PC-3 (cell line): ENCODE measurements at regions not wholly inside any gene's neighbourhood (a gene's known extent, or its start where the extent isn't known, plus 50 kb on each side); places are given as distances from the start of the nearest gene placed in this dataset.

Experiments
- ATAC-seq: fragments of 200-7000 bp; cut with Tn5 transposase; 2 replicates; pipeline ENCODE4 v1.9.1; 2020; ENCODE audit warnings: mild to moderate bottlenecking, moderate library complexity
- BruUV-seq: library from RNA; stranded (reverse); fragments of 400-500 nt; replicated peaks from 2 replicates; lab custom pipeline; 2021; lab: Mats Ljungman, UMichigan
- CTCF ChIA-PET: fragments of 300-600 bp; sonication (Branson Sonifier 250); formaldehyde crosslinking; loops from one replicate; lab custom pipeline; 2022; ENCODE audit warnings: antibody characterized with exemption; lab: Charles Lee
- POLR2A ChIA-PET: fragments of 300-600 bp; sonication (Branson Sonifier 250); formaldehyde crosslinking; loops from one replicate; lab custom pipeline; 2022; ENCODE audit warnings: antibody characterized with exemption; ENCODE audit not compliant: unreplicated experiment; lab: Charles Lee
- DNase-seq: peaks from one replicate; pipeline ENCODE4 v3.0.0-alpha.2; 2015
- H2AFZ ChIP-seq: fragments of 300-600 bp; sonication (generic); 2 replicates; pipeline ENCODE4 v1.6.0; 2016; ENCODE audit warnings: antibody characterized with exemption, low read length
- H3F3A ChIP-seq: fragments of 300-600 bp; sonication (generic); one replicate; pipeline ENCODE4 v1.6.0; 2017; ENCODE audit warnings: antibody characterized with exemption, low read length, control low read depth, mild to moderate bottlenecking; ENCODE audit not compliant: unreplicated experiment
- H3K27ac ChIP-seq: fragments of 300-600 bp; sonication (generic); 2 replicates; pipeline ENCODE4 v1.5.1; 2016; ENCODE audit warnings: mild to moderate bottlenecking, low read length
- H3K27me3 ChIP-seq: fragments of 300-600 bp; sonication (generic); 2 replicates; pipeline ENCODE4 v1.6.1; 2016; ENCODE audit warnings: low read length, mixed read lengths
- H3K36me3 ChIP-seq: fragments of 300-600 bp; sonication (generic); 2 replicates; pipeline ENCODE4 v1.6.1; 2016; ENCODE audit warnings: low read depth, mixed run types, low read length, mixed read lengths
- H3K4me1 ChIP-seq: fragments of 300-600 bp; sonication (generic); 2 replicates; pipeline ENCODE4 v1.5.1; 2016; ENCODE audit warnings: low read length; ENCODE audit not compliant: insufficient read depth
- H3K4me2 ChIP-seq: fragments of 300-600 bp; sonication (generic); 2 replicates; pipeline ENCODE4 v1.6.0; 2016; ENCODE audit warnings: low read length
- H3K4me3 ChIP-seq: fragments of 300-600 bp; sonication (generic); 2 replicates; pipeline ENCODE4 v1.5.1; 2016; ENCODE audit warnings: mild to moderate bottlenecking, low read length, mixed read lengths
- H3K79me2 ChIP-seq: fragments of 300-600 bp; sonication (generic); 2 replicates; pipeline ENCODE4 v1.6.1; 2017; ENCODE audit warnings: low read length, mixed read lengths
- H3K9ac ChIP-seq: fragments of 300-600 bp; sonication (generic); 2 replicates; pipeline ENCODE4 v1.6.0; 2016; ENCODE audit warnings: mild to moderate bottlenecking, low read length
- H3K9me2 ChIP-seq: fragments of 300-600 bp; sonication (generic); replicated peaks from 2 replicates; pipeline ENCODE4 v1.6.1; 2016; ENCODE audit warnings: mixed run types, low read length, mixed read lengths
- H3K9me3 ChIP-seq: fragments of 300-600 bp; sonication (generic); 2 replicates; pipeline ENCODE4 v1.6.1; 2016; ENCODE audit warnings: low read length, mixed read lengths
- H4K20me1 ChIP-seq: fragments of 300-600 bp; sonication (generic); 2 replicates; pipeline ENCODE4 v1.6.1; 2016; ENCODE audit warnings: low read length, mixed read lengths
- EZH2 ChIP-seq: fragments of 300-600 bp; sonication (generic); IDR thresholded peaks from one replicate; pipeline ENCODE4 v1.6.1; 2017; ENCODE audit warnings: antibody characterized with exemption, mild to moderate bottlenecking, low read length; ENCODE audit not compliant: unreplicated experiment
- EZH2phosphoT487 ChIP-seq: fragments of 300-600 bp; sonication (generic); IDR thresholded peaks from 2 replicates; pipeline ENCODE4 v1.6.1; 2018; ENCODE audit warnings: mild to moderate bottlenecking, antibody characterized with exemption, low read length, borderline replicate concordance
- intact Hi-C: fragments of 100-400 bp; cut with micrococcal nuclease; formaldehyde crosslinking; loops from 2 replicates; pipeline ENCODE4 v1.9.0; 2023
- TF ChIP-seq, protein P1 (sequence below): fragments of 300-600 bp; sonication (generic); conservative IDR thresholded peaks from 2 replicates; pipeline ENCODE4 v1.5.1; 2017; ENCODE audit warnings: antibody characterized with exemption, low read depth, mild to moderate bottlenecking, low read length

- Histone ChIP-seq H3K4me3 (no peak overlapping the region), H3K9me3 (no peaks in the 10 kb centered on the region), H3F3A (no peaks in the 10 kb centered on the region), H4K20me1 (no peaks in the 10 kb centered on the region), H3K27ac (no peak overlapping the region), H3K9me2 (no peaks in the 10 kb centered on the region), H2AFZ (no peak overlapping the region), H3K79me2 (no peaks in the 10 kb centered on the region), H3K4me2 (no peak overlapping the region), H3K9ac (no peak overlapping the region), H3K4me1 (no peaks in the 10 kb centered on the region), H3K36me3 (no peaks in the 10 kb centered on the region), H3K27me3 (no peaks in the 10 kb centered on the region)
- POLR2A ChIA-PET = no interaction called here
- CTCF ChIA-PET = no interaction called here
- no TSS peak for BruUV-seq
- ATAC-seq (no peak), DNase-seq (no peak)
- no peak for TF ChIP-seq EZH2phosphoT487
- TF ChIP-seq EZH2 = no peak
- TF ChIP-seq, protein P1, sequence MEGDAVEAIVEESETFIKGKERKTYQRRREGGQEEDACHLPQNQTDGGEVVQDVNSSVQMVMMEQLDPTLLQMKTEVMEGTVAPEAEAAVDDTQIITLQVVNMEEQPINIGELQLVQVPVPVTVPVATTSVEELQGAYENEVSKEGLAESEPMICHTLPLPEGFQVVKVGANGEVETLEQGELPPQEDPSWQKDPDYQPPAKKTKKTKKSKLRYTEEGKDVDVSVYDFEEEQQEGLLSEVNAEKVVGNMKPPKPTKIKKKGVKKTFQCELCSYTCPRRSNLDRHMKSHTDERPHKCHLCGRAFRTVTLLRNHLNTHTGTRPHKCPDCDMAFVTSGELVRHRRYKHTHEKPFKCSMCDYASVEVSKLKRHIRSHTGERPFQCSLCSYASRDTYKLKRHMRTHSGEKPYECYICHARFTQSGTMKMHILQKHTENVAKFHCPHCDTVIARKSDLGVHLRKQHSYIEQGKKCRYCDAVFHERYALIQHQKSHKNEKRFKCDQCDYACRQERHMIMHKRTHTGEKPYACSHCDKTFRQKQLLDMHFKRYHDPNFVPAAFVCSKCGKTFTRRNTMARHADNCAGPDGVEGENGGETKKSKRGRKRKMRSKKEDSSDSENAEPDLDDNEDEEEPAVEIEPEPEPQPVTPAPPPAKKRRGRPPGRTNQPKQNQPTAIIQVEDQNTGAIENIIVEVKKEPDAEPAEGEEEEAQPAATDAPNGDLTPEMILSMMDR = no peak
- intact Hi-C loops = no loop called here
Measured at GRCh38 chr11:70524096-70524922, 126.0 kb downstream of the CTTN start.

- POLR2A ChIA-PET = no interaction called here
- Histone ChIP-seq H2AFZ (no peak overlapping the region), H3K4me1 (no peaks in the 10 kb centered on the region), H3K9me2 (no peaks in the 10 kb centered on the region), H3K4me3 (no peak overlapping the region), H3F3A (no peaks in the 10 kb centered on the region), H3K27me3 (no peaks in the 10 kb centered on the region), H3K36me3 (no peaks in the 10 kb centered on the region), H3K79me2 (no peaks in the 10 kb centered on the region), H3K9ac (no peak overlapping the region), H4K20me1 (no peaks in the 10 kb centered on the region), H3K4me2 (no peak overlapping the region), H3K9me3 (no peaks in the 10 kb centered on the region), H3K27ac (no peak overlapping the region)
- intact Hi-C loops = no loop called here
- ATAC-seq (no peak), DNase-seq (no peak)
- BruUV-seq = no TSS peak
- TF ChIP-seq, protein P1 = no peak
- TF ChIP-seq EZH2 (no peak), EZH2phosphoT487 (no peak)
- CTCF ChIA-PET = no interaction called here
Measured at GRCh38 chr11:70525006-70525405, 126.7 kb downstream of the CTTN start.

DNA sequence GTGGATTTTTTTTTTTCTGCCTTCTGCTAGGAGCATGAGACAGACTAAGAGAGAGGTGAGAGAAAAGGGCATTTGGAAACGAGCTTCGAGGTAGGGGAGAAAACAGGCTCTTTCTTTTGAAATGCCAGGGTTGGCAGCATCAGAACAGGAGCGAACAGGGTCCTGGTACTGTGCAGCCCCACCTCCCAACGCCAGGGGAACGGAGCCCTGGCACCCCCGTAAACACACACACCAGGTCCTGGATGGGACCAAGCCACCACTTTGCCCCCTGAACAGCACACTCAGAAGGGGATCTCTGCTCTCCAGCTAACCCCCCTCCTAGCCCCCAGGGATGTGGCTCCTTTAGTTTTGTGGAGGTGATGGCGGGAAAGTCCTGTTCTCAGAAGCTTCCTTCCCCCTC lies 127.1 kb downstream of the CTTN start:
- DNase-seq = no peak
- Histone ChIP-seq H3K36me3 (no peaks in the 10 kb centered on the region), H3F3A (no peaks in the 10 kb centered on the region), H3K4me2 (no peak overlapping the region), H4K20me1 (no peaks in the 10 kb centered on the region), H3K9ac (no peak overlapping the region), H3K27ac (no peak overlapping the region), H3K9me3 (no peaks in the 10 kb centered on the region), H3K4me3 (no peak overlapping the region), H3K9me2 (no peaks in the 10 kb centered on the region), H3K79me2 (no peaks in the 10 kb centered on the region), H3K4me1 (no peaks in the 10 kb centered on the region), H3K27me3 (no peaks in the 10 kb centered on the region), H2AFZ (no peak overlapping the region)
- no peak for TF ChIP-seq EZH2phosphoT487
- TF ChIP-seq EZH2 = no peak
- TF ChIP-seq, protein P1 = no peak
- intact Hi-C loops = no loop called here
- ChIA-PET POLR2A (no interaction called here), CTCF (no interaction called here)
- no peak for ATAC-seq
- BruUV-seq = no TSS peak
